Smooth muscle cell (in vitro differentiated cells): ENCODE measurements at regions not wholly inside any gene's neighbourhood (a gene's known extent, or its start where the extent isn't known, plus 50 kb on each side); places are given as distances from the start of the nearest gene placed in this dataset.

Source experiments
- DNase-seq: peaks from one replicate; lab custom pipeline; 2025; ENCODE audit not compliant: unreplicated experiment; lab: John Stamatoyannopoulos, UW
- H2AFZ ChIP-seq: fragments of 200-600 bp; sonication (generic); 2 replicates; pipeline ENCODE4 v1.6.0; 2016; ENCODE audit warnings: antibody characterized with exemption, low read depth, mild to moderate bottlenecking
- H3F3A ChIP-seq: fragments of 200-600 bp; sonication (generic); 2 replicates; pipeline ENCODE4 v1.6.0; 2017; ENCODE audit warnings: antibody characterized with exemption, low read depth
- H3K27ac ChIP-seq: fragments of 200-600 bp; sonication (generic); 2 replicates; pipeline ENCODE4 v1.5.1; 2016; ENCODE audit warnings: low read depth, mild to moderate bottlenecking
- H3K27me3 ChIP-seq: fragments of 200-600 bp; sonication (generic); 2 replicates; pipeline ENCODE4 v1.6.1; 2016; ENCODE audit warnings: low read depth, mild to moderate bottlenecking
- H3K36me3 ChIP-seq: fragments of 200-600 bp; sonication (generic); 2 replicates; pipeline ENCODE4 v1.5.1; 2016; ENCODE audit warnings: low read depth
- H3K4me1 ChIP-seq: fragments of 200-600 bp; sonication (generic); 2 replicates; pipeline ENCODE4 v1.5.1; 2016; ENCODE audit warnings: low read depth
- H3K4me2 ChIP-seq: fragments of 200-600 bp; sonication (generic); 2 replicates; pipeline ENCODE4 v1.6.0; 2016; ENCODE audit warnings: mild to moderate bottlenecking
- H3K4me3 ChIP-seq: fragments of 200-600 bp; sonication (generic); 2 replicates; pipeline ENCODE4 v1.5.1; 2016; ENCODE audit warnings: mild to moderate bottlenecking
- H3K79me2 ChIP-seq: fragments of 200-600 bp; sonication (generic); 2 replicates; pipeline ENCODE4 v1.6.0; 2016; ENCODE audit warnings: low read depth, mild to moderate bottlenecking
- H3K9ac ChIP-seq: fragments of 200-600 bp; sonication (generic); 2 replicates; pipeline ENCODE4 v1.6.0; 2016; ENCODE audit warnings: low read depth
- H3K9me3 ChIP-seq: fragments of 200-600 bp; sonication (generic); replicated peaks from 2 replicates; pipeline ENCODE4 v1.5.1; 2016; ENCODE audit warnings: low read depth
- H4K20me1 ChIP-seq: fragments of 200-600 bp; sonication (generic); 2 replicates; pipeline ENCODE4 v1.6.0; 2016; ENCODE audit warnings: low read depth
- WGBS: methylation state at CpG from one replicate; pipeline ENCODE4 v1.1.7; 2016; ENCODE audit warnings: low lambda C conversion rate; 5-methylcytosine and 5-hydroxymethylcytosine counted together
- TF ChIP-seq, protein P1 (sequence below): fragments of 200-600 bp; sonication (generic); IDR thresholded peaks from 2 replicates; pipeline ENCODE4 v1.5.1; 2017; ENCODE audit warnings: borderline replicate concordance, mild to moderate bottlenecking, antibody characterized with exemption; ENCODE audit not compliant: insufficient read depth, poor library complexity, severe bottlenecking

DNA sequence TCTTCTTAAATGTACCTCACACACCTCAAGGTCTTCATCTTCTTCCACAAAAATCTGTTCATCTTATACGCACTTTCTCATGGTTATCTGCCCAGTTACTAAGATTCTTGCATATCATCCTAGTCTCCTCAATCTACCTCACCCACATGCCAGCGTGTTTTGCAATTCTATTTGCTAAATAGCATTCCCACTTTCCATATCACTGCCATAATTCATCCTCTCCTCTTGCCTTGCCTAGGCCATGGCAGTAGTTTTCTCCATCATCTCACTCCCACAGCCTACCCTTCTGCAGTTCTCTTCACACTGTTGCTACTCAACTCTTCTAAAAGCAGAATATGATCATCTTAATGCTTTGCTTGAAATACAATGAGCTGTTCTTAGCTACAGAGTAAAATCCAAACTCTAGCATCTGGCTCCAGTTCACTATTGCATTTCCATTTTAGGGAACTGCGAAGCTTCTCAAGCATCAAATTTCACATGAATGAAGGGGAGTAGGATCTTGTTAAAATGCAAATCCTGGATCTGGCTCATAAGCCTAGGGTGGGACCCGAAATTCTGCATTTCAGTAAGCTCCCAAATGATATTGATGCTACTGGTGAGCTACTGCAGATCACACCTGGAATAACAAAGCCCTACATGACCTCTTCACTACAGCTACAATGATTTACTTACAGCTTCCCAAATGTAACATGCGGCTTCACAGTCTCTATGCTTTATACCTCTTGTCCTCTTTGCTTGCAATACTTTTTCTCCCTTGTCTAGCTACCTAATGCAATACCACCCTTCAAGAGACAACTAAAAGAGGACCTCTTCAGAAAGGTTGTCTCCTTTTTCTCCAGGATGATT, 293.9 kb downstream of the SATB2 start:
- no peaks in the 10 kb centered on the region for H3K27me3 ChIP-seq
- H3F3A ChIP-seq, result no peaks in the 10 kb centered on the region
- H3K4me3 ChIP-seq, result no peak overlapping the region
- H3K27ac ChIP-seq, result no peak overlapping the region
- WGBS, result 76% methylated on average over 5 of the region's 5 CpGs
- H3K79me2 ChIP-seq, result no peaks in the 10 kb centered on the region
- no peak overlapping the region for H2AFZ ChIP-seq
- H4K20me1 ChIP-seq, result no peaks in the 10 kb centered on the region
- H3K4me2 ChIP-seq, result no peak overlapping the region
- no peaks in the 10 kb centered on the region for H3K36me3 ChIP-seq
- TF ChIP-seq, protein P1, sequence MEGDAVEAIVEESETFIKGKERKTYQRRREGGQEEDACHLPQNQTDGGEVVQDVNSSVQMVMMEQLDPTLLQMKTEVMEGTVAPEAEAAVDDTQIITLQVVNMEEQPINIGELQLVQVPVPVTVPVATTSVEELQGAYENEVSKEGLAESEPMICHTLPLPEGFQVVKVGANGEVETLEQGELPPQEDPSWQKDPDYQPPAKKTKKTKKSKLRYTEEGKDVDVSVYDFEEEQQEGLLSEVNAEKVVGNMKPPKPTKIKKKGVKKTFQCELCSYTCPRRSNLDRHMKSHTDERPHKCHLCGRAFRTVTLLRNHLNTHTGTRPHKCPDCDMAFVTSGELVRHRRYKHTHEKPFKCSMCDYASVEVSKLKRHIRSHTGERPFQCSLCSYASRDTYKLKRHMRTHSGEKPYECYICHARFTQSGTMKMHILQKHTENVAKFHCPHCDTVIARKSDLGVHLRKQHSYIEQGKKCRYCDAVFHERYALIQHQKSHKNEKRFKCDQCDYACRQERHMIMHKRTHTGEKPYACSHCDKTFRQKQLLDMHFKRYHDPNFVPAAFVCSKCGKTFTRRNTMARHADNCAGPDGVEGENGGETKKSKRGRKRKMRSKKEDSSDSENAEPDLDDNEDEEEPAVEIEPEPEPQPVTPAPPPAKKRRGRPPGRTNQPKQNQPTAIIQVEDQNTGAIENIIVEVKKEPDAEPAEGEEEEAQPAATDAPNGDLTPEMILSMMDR, result no peak
- H3K9me3 ChIP-seq, result no peaks in the 10 kb centered on the region
- H3K4me1 ChIP-seq, result no peaks in the 10 kb centered on the region
- DNase-seq, result no peak
- H3K9ac ChIP-seq, result no peak overlapping the region

DNA sequence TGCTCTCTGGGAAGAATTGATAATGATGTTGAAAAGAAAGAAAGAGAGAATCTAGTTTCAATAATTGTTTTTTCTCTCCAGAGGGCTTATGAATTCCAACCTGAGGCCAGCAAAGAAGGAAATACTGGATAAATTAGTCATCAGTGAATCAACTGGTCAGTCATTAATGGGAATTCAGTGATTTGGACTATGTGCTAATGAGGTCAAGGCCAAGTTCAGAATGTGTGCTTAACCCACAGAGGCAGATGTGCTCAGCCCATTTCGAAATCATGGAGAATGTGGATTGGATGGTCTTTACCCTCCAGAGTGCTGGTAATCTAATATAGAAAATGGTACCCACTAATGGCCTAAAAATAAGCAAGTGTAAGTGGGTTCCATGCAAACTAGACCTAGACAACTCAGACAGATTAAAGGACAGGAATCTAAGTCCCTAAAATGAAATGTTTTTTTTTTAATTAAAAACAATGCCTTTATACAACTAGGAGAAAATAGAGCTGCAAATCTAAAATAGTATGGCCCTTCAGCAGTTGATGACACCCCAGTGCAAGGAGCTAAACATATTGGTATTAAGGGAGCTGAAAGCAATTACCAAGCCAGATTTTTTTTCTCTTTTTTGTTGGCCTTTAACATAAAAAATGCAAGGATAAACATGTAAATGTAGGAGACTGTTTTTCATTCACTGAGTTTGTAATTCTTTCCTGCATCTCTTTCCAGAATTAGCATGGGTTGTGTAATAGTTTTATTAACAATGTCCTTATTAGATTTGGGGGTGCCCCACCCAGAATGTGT, 296.9 kb downstream of the SATB2 start:
- no peak for DNase-seq
- no peak overlapping the region for H3K4me2 ChIP-seq

DNA sequence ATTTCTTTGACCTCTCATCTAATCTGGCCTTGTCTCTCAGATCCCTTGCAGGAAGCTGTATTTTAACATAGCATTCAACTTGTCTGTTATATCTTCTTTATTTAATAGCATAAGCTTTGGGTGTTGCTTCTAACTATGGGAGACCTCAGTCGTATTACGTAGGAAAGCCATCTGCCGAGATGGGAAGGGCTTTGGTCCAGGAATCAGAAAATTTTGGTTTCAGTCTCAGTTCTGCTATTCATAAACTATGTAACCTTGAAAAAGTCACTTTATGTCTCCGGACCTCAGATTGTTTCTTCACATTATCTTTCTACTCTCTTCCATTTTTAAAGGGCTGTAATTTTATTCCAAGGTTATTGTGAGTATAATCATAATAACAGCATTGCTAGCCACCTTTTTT, 297.7 kb downstream of the SATB2 start:
- Histone ChIP-seq H3K4me3 (no peak overlapping the region), H3K9ac (no peak overlapping the region), H3K27me3 (no peaks in the 10 kb centered on the region), H3K79me2 (no peaks in the 10 kb centered on the region), H3K27ac (no peak overlapping the region), H4K20me1 (no peaks in the 10 kb centered on the region), H3K4me1 (no peaks in the 10 kb centered on the region), H3K36me3 (no peaks in the 10 kb centered on the region), H3K9me3 (no peaks in the 10 kb centered on the region), H3K4me2 (no peak overlapping the region), H3F3A (no peaks in the 10 kb centered on the region), H2AFZ (no peak overlapping the region)
- WGBS, result 75% methylated on average over 4 of the region's 4 CpGs
- TF ChIP-seq, protein P1, result no peak
- no peak for DNase-seq

More for the DNA sequence above, 296.9 kb downstream of the SATB2 start:
- Histone ChIP-seq H3K9me3 (no peaks in the 10 kb centered on the region), H3K4me3 (no peak overlapping the region), H3K9ac (no peak overlapping the region), H2AFZ (no peak overlapping the region), H3K4me1 (no peaks in the 10 kb centered on the region), H3F3A (no peaks in the 10 kb centered on the region), H3K79me2 (no peaks in the 10 kb centered on the region), H3K27ac (no peak overlapping the region), H3K27me3 (no peaks in the 10 kb centered on the region), H4K20me1 (no peaks in the 10 kb centered on the region), H3K36me3 (no peaks in the 10 kb centered on the region)
- whole genome bisulfite sequencing, result 95% methylated on average over 1 of the region's 1 CpG
- TF ChIP-seq, protein P1, result no peak
